ENCODE measurements at regions not wholly inside any gene's neighbourhood (a gene's known extent, or its start where the extent isn't known, plus 50 kb on each side); places are given as distances from the start of the nearest gene placed in this dataset.

DNA sequence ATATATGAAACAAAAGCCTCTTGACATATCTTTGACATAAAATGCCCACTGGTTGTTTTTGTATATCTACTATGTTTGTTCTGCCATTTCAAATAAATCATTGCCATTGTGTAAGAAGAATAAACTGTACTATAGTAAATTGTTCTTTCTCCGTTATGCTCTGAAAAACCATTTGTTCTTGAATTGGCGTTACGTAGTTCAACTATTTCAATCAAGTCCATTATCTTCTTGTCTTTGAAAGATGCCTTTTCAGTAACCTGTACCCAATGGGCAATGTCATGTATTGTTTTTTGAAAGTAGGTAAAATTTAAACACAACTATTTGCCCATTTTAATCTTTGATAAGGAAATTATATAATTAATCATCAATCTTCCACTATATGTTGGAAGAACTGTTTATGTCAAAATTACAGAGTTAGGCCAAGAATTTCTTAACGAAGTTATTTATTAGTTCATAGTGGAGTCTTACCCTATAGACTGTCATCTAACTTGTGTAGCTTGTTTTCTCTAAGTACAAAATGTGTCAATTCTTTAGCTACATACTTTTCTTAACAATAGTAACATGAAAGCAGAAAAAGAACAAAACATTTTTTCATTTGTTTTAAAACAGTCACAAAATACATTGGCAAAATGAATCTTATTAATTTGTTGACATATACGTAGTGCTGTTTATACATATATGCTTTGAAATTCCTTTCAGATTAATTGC, 294.8 kb downstream of the PTPRC start:
- Histone ChIP-seq H3K36me3 (ENCODE audit: insufficient read depth, low read length) (peaks cover 56% of the 10 kb centered on the region), H3K4me1 (ENCODE audit: insufficient read depth, low read length, severe bottlenecking) (peaks cover 56% of the 10 kb centered on the region), H3K4me3 (ENCODE audit: low read depth, low read length, poor library complexity, severe bottlenecking) (peak overlapping the region; percentile 91), H3K9me3 (ENCODE audit: low read length) (no peaks in the 10 kb centered on the region), H2AFZ (ENCODE audit: low read length) (no peak overlapping the region), H3K9me2 (ENCODE audit: low read depth, low read length) (no peaks in the 10 kb centered on the region), H3K4me2 (ENCODE audit: low read length) (peak overlapping the region; percentile 80), H3K9ac (ENCODE audit: low read length) (peak overlapping the region; percentile 95), H4K20me1 (ENCODE audit: insufficient read depth, low read length) (no peaks in the 10 kb centered on the region), H3K27me3 (ENCODE audit: insufficient read depth, low read length) (no peaks in the 10 kb centered on the region), H3F3A (ENCODE audit: insufficient read depth, low read length) (no peaks in the 10 kb centered on the region), H3K79me2 (ENCODE audit: insufficient read depth, low read length) (peaks cover 94% of the 10 kb centered on the region), H3K27ac (ENCODE audit: low read depth, low read length, poor library complexity, severe bottlenecking) (peak overlapping the region; percentile 93)
- TF ChIP-seq EZH2 (IDR thresholded peaks at IDR 0.05; ENCODE audit: borderline replicate concordance, low read length), result no peak
- TF ChIP-seq, protein P1, sequence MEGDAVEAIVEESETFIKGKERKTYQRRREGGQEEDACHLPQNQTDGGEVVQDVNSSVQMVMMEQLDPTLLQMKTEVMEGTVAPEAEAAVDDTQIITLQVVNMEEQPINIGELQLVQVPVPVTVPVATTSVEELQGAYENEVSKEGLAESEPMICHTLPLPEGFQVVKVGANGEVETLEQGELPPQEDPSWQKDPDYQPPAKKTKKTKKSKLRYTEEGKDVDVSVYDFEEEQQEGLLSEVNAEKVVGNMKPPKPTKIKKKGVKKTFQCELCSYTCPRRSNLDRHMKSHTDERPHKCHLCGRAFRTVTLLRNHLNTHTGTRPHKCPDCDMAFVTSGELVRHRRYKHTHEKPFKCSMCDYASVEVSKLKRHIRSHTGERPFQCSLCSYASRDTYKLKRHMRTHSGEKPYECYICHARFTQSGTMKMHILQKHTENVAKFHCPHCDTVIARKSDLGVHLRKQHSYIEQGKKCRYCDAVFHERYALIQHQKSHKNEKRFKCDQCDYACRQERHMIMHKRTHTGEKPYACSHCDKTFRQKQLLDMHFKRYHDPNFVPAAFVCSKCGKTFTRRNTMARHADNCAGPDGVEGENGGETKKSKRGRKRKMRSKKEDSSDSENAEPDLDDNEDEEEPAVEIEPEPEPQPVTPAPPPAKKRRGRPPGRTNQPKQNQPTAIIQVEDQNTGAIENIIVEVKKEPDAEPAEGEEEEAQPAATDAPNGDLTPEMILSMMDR (IDR thresholded peaks at IDR 0.05; ENCODE audit: low read length), result no peak

DNA sequence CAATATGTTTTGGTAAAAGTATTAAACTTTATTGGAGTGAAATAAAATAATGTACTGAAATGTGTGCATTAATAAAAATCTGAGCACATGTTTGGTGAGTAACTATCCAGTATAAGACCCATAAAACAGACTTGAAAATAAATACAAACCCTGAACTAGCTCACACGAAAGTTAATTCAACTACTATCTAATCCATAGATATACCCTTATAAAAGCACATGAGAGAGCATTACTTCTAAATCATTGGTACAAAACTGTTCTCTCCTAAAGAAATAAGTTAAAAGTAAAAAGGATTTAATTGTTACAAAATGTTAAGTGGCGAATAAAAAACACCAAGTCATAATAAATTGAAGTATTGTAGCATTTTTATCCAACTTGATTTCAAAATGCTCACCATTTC, 295.6 kb downstream of the PTPRC start:
- peaks cover 49% of the 10 kb centered on the region for H3K36me3 ChIP-seq (ENCODE audit: insufficient read depth, low read length)
- peaks cover 56% of the 10 kb centered on the region for H3K4me1 ChIP-seq (ENCODE audit: insufficient read depth, low read length, severe bottlenecking)
- H3F3A ChIP-seq (ENCODE audit: insufficient read depth, low read length), result no peaks in the 10 kb centered on the region
- H4K20me1 ChIP-seq (ENCODE audit: insufficient read depth, low read length), result no peaks in the 10 kb centered on the region
- TF ChIP-seq, protein P1 (IDR thresholded peaks at IDR 0.05; ENCODE audit: low read length), result no peak
- TF ChIP-seq EZH2 (IDR thresholded peaks at IDR 0.05; ENCODE audit: borderline replicate concordance, low read length), result no peak
- no peaks in the 10 kb centered on the region for H3K9me3 ChIP-seq (ENCODE audit: low read length)
- H2AFZ ChIP-seq (ENCODE audit: low read length), result no peak overlapping the region
- H3K4me3 ChIP-seq (ENCODE audit: low read depth, low read length, poor library complexity, severe bottlenecking), result peak overlapping the region; percentile 91
- H3K79me2 ChIP-seq (ENCODE audit: insufficient read depth, low read length), result peaks cover 86% of the 10 kb centered on the region
- H3K9ac ChIP-seq (ENCODE audit: low read length), result peak overlapping the region; percentile 95
- H3K27me3 ChIP-seq (ENCODE audit: insufficient read depth, low read length), result no peaks in the 10 kb centered on the region
- no peaks in the 10 kb centered on the region for H3K9me2 ChIP-seq (ENCODE audit: low read depth, low read length)
- peak overlapping the region; percentile 93 for H3K27ac ChIP-seq (ENCODE audit: low read depth, low read length, poor library complexity, severe bottlenecking)
- peak overlapping the region; percentile 80 for H3K4me2 ChIP-seq (ENCODE audit: low read length)

DNA sequence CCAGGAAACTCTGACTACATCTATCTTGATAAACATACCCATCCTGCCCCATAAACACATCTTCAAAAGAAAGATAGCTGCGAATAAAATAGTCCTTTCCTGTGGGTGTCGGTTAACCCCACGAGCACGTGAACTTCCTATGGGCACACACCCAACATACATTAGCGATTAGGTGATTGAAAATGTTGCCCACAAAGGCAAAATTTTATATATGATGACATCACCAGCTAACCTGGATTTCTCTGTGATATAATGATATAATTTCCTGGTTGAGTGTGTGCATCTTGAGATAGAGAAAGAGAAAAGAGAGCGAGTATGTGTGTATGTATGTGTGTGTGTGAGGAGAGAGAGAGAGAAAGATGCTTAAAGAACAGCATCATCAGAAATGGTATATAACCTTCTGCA, 296.1 kb downstream of the PTPRC start:
- Histone ChIP-seq H3K4me2 (ENCODE audit: low read length) (peak overlapping the region; percentile 80), H3K9ac (ENCODE audit: low read length) (peak overlapping the region; percentile 95), H2AFZ (ENCODE audit: low read length) (no peak overlapping the region), H3F3A (ENCODE audit: insufficient read depth, low read length) (no peaks in the 10 kb centered on the region), H3K9me3 (ENCODE audit: low read length) (no peaks in the 10 kb centered on the region), H3K27ac (ENCODE audit: low read depth, low read length, poor library complexity, severe bottlenecking) (peak overlapping the region; percentile 93), H3K4me1 (ENCODE audit: insufficient read depth, low read length, severe bottlenecking) (peaks cover 56% of the 10 kb centered on the region), H4K20me1 (ENCODE audit: insufficient read depth, low read length) (no peaks in the 10 kb centered on the region), H3K36me3 (ENCODE audit: insufficient read depth, low read length) (peaks cover 49% of the 10 kb centered on the region), H3K9me2 (ENCODE audit: low read depth, low read length) (no peaks in the 10 kb centered on the region), H3K79me2 (ENCODE audit: insufficient read depth, low read length) (peaks cover 81% of the 10 kb centered on the region), H3K27me3 (ENCODE audit: insufficient read depth, low read length) (no peaks in the 10 kb centered on the region), H3K4me3 (ENCODE audit: low read depth, low read length, poor library complexity, severe bottlenecking) (peak overlapping the region; percentile 91)
- TF ChIP-seq, protein P1 (IDR thresholded peaks at IDR 0.05; ENCODE audit: low read length), result no peak
- no peak for TF ChIP-seq EZH2 (IDR thresholded peaks at IDR 0.05; ENCODE audit: borderline replicate concordance, low read length)

Measured in OCI-LY1 (cell line).